ENCODE measurements at regions not wholly inside any gene's neighbourhood (a gene's known extent, or its start where the extent isn't known, plus 50 kb on each side); places are given as distances from the start of the nearest gene placed in this dataset.
"Not testable (repeated sequence)": the region's sequence is repeated elsewhere in the genome, so short reads cannot be mapped to it uniquely, and the experiment has no call there.

DNA sequence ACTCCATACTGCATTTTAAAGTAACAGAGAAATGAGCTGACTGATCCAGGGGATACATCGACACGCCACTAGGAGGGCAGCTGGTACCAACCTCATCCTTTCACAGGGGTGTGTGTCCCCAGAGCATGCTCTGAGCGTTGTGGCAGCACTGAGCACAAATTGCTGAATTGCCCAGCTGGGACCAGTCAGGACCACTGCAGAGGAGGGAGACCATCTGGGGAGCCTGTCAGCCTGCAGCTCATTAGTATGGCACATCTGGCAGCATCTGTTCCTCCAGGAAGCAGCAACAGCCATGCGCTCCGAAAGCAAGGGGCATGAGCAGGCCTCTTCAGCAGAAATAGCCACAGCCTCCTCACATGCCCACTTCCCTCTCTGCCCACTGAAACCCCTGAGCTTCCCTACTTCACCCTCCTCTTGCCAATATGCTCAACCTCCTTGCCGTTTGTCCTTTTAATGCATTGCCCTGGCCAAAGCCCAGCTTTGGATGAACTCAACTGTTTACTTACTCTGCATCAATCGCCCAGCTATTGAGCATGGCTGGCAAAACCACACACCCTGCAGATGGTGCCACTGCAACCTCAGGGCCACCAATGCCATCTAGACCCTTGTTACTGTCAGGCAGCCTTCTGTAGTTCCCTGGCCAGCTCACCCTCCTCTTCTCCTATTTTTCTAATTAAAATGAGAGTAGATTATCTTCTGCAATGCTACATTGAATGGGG lies 77.6 kb upstream of the NEDD9 start:
- Mint-ChIP-seq H3K4me3 (no peak overlapping the region), H3K4me1 (ENCODE audit: unreplicated experiment) (no peaks in the 10 kb centered on the region), H3K9me3 (no peaks in the 10 kb centered on the region), H3K27ac (no peak overlapping the region), H3K27me3 (no peaks in the 10 kb centered on the region), H3K36me3 (no peaks in the 10 kb centered on the region)
- no peak for DNase-seq (ENCODE audit: extremely low spot score, unreplicated experiment)
- peak; percentile 37 for TF ChIP-seq CTCF (conservative IDR thresholded peaks at IDR 0.05)

DNA sequence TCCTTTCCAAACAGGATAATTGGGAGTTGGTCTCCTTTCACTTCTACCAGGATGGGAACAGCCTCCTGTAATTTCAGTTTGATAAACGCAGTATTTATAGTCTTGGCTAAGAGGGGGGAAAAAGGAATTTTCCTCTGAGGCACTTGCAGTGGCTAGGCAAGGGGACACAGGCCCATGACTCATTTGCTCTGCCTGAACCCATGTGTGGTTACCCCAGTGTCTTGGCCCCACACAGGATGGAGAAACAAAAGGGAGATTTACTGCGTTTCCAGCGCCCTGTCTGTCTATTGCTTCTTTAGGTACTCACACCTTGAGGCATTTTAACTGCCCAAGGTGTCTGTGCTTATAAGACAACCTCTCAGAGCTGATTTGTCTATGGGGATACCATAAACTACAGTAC lies 74.8 kb upstream of the NEDD9 start:
- Mint-ChIP-seq H3K4me3 (no peak overlapping the region), H3K27me3 (no peaks in the 10 kb centered on the region), H3K9me3 (no peaks in the 10 kb centered on the region), H3K36me3 (no peaks in the 10 kb centered on the region), H3K4me1 (ENCODE audit: unreplicated experiment) (no peaks in the 10 kb centered on the region), H3K27ac (no peak overlapping the region)
- DNase-seq (ENCODE audit: extremely low spot score, unreplicated experiment): no peak
- TF ChIP-seq CTCF (conservative IDR thresholded peaks at IDR 0.05): no peak

DNA sequence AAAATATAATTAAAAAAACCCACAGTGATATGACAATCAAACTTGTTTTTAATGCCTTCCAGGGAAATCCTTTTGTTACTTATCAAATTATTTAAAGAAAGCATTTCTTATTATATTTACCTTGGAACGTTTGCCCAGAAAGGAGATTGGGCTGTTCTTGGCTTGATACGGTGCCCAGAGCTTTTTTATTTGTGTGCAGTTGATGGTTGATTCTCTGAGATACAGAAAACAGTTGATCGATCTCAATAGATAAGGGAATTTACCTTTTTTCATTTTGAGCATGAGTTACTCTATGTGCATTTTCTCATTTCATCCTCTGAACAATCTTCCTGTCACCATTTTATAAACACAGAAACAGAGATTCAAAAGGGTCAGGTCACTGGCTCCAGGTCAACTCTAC lies 72.5 kb upstream of the NEDD9 start:
- Mint-ChIP-seq H3K27me3 (no peaks in the 10 kb centered on the region), H3K4me1 (ENCODE audit: unreplicated experiment) (no peaks in the 10 kb centered on the region), H3K9me3 (peaks cover 8% of the 10 kb centered on the region), H3K36me3 (no peaks in the 10 kb centered on the region), H3K27ac (no peak overlapping the region), H3K4me3 (no peak overlapping the region)
- DNase-seq (ENCODE audit: extremely low spot score, unreplicated experiment): no peak
- no peak for TF ChIP-seq CTCF (conservative IDR thresholded peaks at IDR 0.05)

GRCh38 chr6:11299876-11300428 lies 67.5 kb upstream of the NEDD9 start:
- peaks cover 15% of the 10 kb centered on the region for H3K9me3 Mint-ChIP-seq
- H3K36me3 Mint-ChIP-seq; DNase-seq (ENCODE audit: extremely low spot score, unreplicated experiment); H3K27ac Mint-ChIP-seq; H3K4me1 Mint-ChIP-seq (ENCODE audit: unreplicated experiment); H3K27me3 Mint-ChIP-seq; H3K4me3 Mint-ChIP-seq: not testable (repeated sequence)

- not testable (repeated sequence) for H3K4me1 Mint-ChIP-seq (ENCODE audit: unreplicated experiment); H3K27me3 Mint-ChIP-seq; H3K36me3 Mint-ChIP-seq; DNase-seq (ENCODE audit: extremely low spot score, unreplicated experiment); H3K4me3 Mint-ChIP-seq; H3K27ac Mint-ChIP-seq
- peaks cover 15% of the 10 kb centered on the region for H3K9me3 Mint-ChIP-seq
Measured at GRCh38 chr6:11299421-11299784, 66.9 kb upstream of the NEDD9 start.

GRCh38 chr6:11298651-11299420 lies 66.4 kb upstream of the NEDD9 start:
- Mint-ChIP-seq H3K27ac (no peak overlapping the region), H3K4me1 (ENCODE audit: unreplicated experiment) (peaks cover 4% of the 10 kb centered on the region), H3K9me3 (peaks cover 15% of the 10 kb centered on the region), H3K27me3 (no peaks in the 10 kb centered on the region), H3K4me3 (no peak overlapping the region), H3K36me3 (no peaks in the 10 kb centered on the region)
- no peak for DNase-seq (ENCODE audit: extremely low spot score, unreplicated experiment)
- TF ChIP-seq CTCF (conservative IDR thresholded peaks at IDR 0.05): no peak
